Lower leg skin (tissue), 3 donors: ENCODE measurements at regions not wholly inside any gene's neighbourhood (a gene's known extent, or its start where the extent isn't known, plus 50 kb on each side); places are given as distances from the start of the nearest gene placed in this dataset.

ENCODE experiments used
- CTCF ChIP-seq, 3 donors: fragments of 450-650 bp; IDR thresholded peaks; one replicate each; pipeline ENCODE4 v1.5.1; 2016; ENCODE audit warnings: antibody characterized with exemption in 3 of 3, mild to moderate bottlenecking in 3 of 3, moderate library complexity in 2 of 3
- POLR2A ChIP-seq, 2 donors: fragments of 450-650 bp; IDR thresholded peaks; one replicate each; pipeline ENCODE4 v1.6.1; 2016 to 2017; ENCODE audit warnings: antibody characterized with exemption in 2 of 2, mild to moderate bottlenecking in 1 of 2, moderate library complexity in 1 of 2

- no peak for TF ChIP-seq POLR2A (IDR thresholded peaks at IDR 0.05)
- no peak for TF ChIP-seq CTCF (IDR thresholded peaks at IDR 0.05)
These were observed 247.9 kb downstream of the LURAP1L start for GRCh38 chr9:13022756-13023155.
